ENCODE measurements at regions not wholly inside any gene's neighbourhood (a gene's known extent, or its start where the extent isn't known, plus 50 kb on each side); places are given as distances from the start of the nearest gene placed in this dataset.
"Not testable (repeated sequence)": the region's sequence is repeated elsewhere in the genome, so short reads cannot be mapped to it uniquely, and the experiment has no call there.

DNA sequence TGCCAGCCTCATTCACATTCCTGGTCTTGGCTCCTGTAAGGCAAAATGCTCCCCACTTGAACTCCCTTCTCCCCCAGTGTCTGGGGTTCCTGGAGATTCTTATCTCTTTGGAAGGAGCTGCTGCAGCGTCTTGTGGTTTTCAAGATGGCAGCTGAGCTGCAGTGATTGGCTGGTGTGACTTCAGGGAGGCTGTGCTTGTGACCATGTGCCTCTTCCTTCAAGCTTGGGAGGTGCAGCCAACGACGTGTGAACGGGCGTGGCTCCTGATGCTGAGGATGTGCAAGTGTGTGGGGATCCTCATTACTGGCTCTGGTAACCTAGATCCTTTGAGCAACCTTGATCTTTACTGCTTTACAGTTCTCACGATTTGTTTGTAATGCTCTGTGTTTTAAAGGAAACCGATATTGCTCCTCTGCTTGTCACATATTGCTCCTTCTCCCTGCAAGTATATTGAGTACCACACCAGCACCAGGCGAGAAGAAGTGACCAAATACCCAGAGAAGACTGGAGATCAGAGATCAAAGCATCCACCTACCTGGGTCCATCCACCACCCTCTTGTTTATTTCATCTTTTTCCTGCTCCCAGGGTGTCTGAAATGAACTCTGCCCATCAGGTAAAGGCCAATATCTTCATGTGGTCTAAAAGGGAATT lies 208.5 kb downstream of the FGF9 start:
- Histone ChIP-seq H3K27ac (ENCODE audit: low read length) (no peak overlapping the region), H3K36me3 (ENCODE audit: control insufficient read depth in 1 of 2, insufficient read depth in 2 of 2, low read length in 2 of 2) (no peaks in the 10 kb centered on the region), H3K4me3 (ENCODE audit: low read depth in 1 of 2, low read length in 2 of 2) (no peak overlapping the region), H3K27me3 (ENCODE audit: low read depth, low read length) (no peaks in the 10 kb centered on the region), H3K4me1 (ENCODE audit: control insufficient read depth in 1 of 2, insufficient read depth in 2 of 2, low read length in 2 of 2) (no peaks in the 10 kb centered on the region), H3K9me3 (ENCODE audit: control insufficient read depth in 1 of 2, low read length in 2 of 2) (no peaks in the 10 kb centered on the region)

- no peak overlapping the region for H3K4me3 ChIP-seq (ENCODE audit: low read depth in 1 of 2, low read length in 2 of 2)
- H3K36me3 ChIP-seq (ENCODE audit: control insufficient read depth in 1 of 2, insufficient read depth in 2 of 2, low read length in 2 of 2): no peaks in the 10 kb centered on the region
These were observed 211.9 kb downstream of the FGF9 start for GRCh38 chr13:21882766-21883165.

DNA sequence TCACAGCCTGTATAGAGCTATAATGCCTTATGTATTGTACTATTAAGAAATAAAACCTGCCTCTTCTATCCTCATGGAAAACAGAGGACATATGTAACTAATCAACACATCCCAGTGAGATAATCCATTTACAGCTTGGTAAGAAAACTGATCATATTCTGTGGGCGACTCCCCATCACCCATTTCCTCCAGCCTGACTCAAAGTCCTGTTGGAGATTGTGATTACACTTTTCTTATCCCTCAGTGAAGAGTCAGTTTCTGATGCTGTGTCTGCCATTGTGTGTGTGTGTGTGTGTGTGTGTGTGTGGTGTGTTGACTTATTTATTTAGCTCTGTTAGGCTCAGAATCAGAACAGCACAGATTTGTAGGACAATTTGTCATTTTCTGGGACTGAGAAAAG lies 212.8 kb downstream of the FGF9 start:
- Histone ChIP-seq H3K9me3 (ENCODE audit: control insufficient read depth in 1 of 2, low read length in 2 of 2) (no peaks in the 10 kb centered on the region), H3K27me3 (ENCODE audit: low read depth, low read length) (no peaks in the 10 kb centered on the region), H3K4me3 (ENCODE audit: low read depth in 1 of 2, low read length in 2 of 2) (no peak overlapping the region), H3K36me3 (ENCODE audit: control insufficient read depth in 1 of 2, insufficient read depth in 2 of 2, low read length in 2 of 2) (no peaks in the 10 kb centered on the region), H3K27ac (ENCODE audit: low read length) (no peak overlapping the region), H3K4me1 (ENCODE audit: control insufficient read depth in 1 of 2, insufficient read depth in 2 of 2, low read length in 2 of 2) (peaks cover 0 to 4% of the 10 kb centered on the region in 2 donors)

More at GRCh38 chr13:21882766-21883165, 211.9 kb downstream of the FGF9 start:
- no peaks in the 10 kb centered on the region for H3K9me3 ChIP-seq (ENCODE audit: control insufficient read depth in 1 of 2, low read length in 2 of 2)
- H3K27me3 ChIP-seq (ENCODE audit: low read depth, low read length): no peaks in the 10 kb centered on the region
- H3K4me1 ChIP-seq (ENCODE audit: control insufficient read depth in 1 of 2, insufficient read depth in 2 of 2, low read length in 2 of 2): peaks cover 0 to 4% of the 10 kb centered on the region in 2 donors
- no peak overlapping the region for H3K27ac ChIP-seq (ENCODE audit: low read length)

GRCh38 chr13:21884299-21884909 lies 213.5 kb downstream of the FGF9 start:
- Histone ChIP-seq H3K4me1 (ENCODE audit: control insufficient read depth in 1 of 2, insufficient read depth in 2 of 2, low read length in 2 of 2) (peaks cover 0 to 4% of the 10 kb centered on the region in 2 donors), H3K9me3 (ENCODE audit: control insufficient read depth in 1 of 2, low read length in 2 of 2) (no peaks in the 10 kb centered on the region), H3K4me3 (ENCODE audit: low read depth in 1 of 2, low read length in 2 of 2) (no peak overlapping the region)

GRCh38 chr13:21884965-21885567 lies 214.2 kb downstream of the FGF9 start:
- no peak overlapping the region for H3K4me3 ChIP-seq (ENCODE audit: low read depth in 1 of 2, low read length in 2 of 2)
- H3K9me3 ChIP-seq (ENCODE audit: control insufficient read depth in 1 of 2, low read length in 2 of 2): no peaks in the 10 kb centered on the region
- no peak overlapping the region for H3K27ac ChIP-seq (ENCODE audit: low read length)
- peaks cover 0 to 4% of the 10 kb centered on the region in 2 donors for H3K4me1 ChIP-seq (ENCODE audit: control insufficient read depth in 1 of 2, insufficient read depth in 2 of 2, low read length in 2 of 2)
- no peaks in the 10 kb centered on the region for H3K36me3 ChIP-seq (ENCODE audit: control insufficient read depth in 1 of 2, insufficient read depth in 2 of 2, low read length in 2 of 2)
- H3K27me3 ChIP-seq (ENCODE audit: low read depth, low read length): no peaks in the 10 kb centered on the region

More at GRCh38 chr13:21884299-21884909, 213.5 kb downstream of the FGF9 start:
- Histone ChIP-seq H3K27ac (ENCODE audit: low read length) (no peak overlapping the region), H3K27me3 (ENCODE audit: low read depth, low read length) (no peaks in the 10 kb centered on the region), H3K36me3 (ENCODE audit: control insufficient read depth in 1 of 2, insufficient read depth in 2 of 2, low read length in 2 of 2) (no peaks in the 10 kb centered on the region)

DNA sequence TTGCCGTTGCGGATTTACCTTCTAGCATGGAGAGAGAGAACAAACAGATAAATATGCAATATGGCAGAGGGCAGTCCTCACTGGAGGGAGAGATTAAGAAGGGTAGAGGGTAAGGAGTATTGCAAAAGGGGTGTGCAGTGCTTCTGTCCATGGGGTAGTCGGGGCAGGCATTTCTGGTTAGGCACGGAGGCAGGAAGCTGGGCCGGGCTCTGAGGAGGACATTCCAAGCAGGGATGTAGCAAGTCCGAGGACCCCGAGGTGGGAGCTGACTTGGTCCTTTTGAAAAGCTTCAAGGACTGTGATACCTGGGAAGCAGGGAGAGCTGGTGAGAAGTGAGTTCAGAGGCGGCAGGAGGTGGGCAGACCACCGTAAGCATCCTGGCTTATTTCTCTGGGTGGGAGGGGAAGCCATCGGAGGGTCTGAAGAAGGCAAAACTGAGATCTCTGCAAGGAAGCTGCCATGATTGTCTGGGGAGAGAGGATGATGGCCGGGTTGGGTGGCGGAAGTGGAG lies 214.9 kb downstream of the FGF9 start:
- H3K36me3 ChIP-seq (ENCODE audit: control insufficient read depth in 1 of 2, insufficient read depth in 2 of 2, low read length in 2 of 2): no peaks in the 10 kb centered on the region
- H3K4me3 ChIP-seq (ENCODE audit: low read depth in 1 of 2, low read length in 2 of 2): no peak overlapping the region
- peaks cover 0 to 4% of the 10 kb centered on the region in 2 donors for H3K4me1 ChIP-seq (ENCODE audit: control insufficient read depth in 1 of 2, insufficient read depth in 2 of 2, low read length in 2 of 2)

GRCh38 chr13:21889651-21890050 lies 218.8 kb downstream of the FGF9 start:
- Histone ChIP-seq H3K27ac (ENCODE audit: low read length) (no peak overlapping the region), H3K4me1 (ENCODE audit: control insufficient read depth in 1 of 2, insufficient read depth in 2 of 2, low read length in 2 of 2) (peaks cover under 1 to 4% of the 10 kb centered on the region in 2 donors), H3K4me3 (ENCODE audit: low read depth in 1 of 2, low read length in 2 of 2) (no peak overlapping the region), H3K27me3 (ENCODE audit: low read depth, low read length) (no peaks in the 10 kb centered on the region), H3K36me3 (ENCODE audit: control insufficient read depth in 1 of 2, insufficient read depth in 2 of 2, low read length in 2 of 2) (no peaks in the 10 kb centered on the region), H3K9me3 (ENCODE audit: control insufficient read depth in 1 of 2, low read length in 2 of 2) (no peaks in the 10 kb centered on the region)

More for the DNA sequence above, 214.9 kb downstream of the FGF9 start:
- H3K9me3 ChIP-seq (ENCODE audit: control insufficient read depth in 1 of 2, low read length in 2 of 2): no peaks in the 10 kb centered on the region
- no peaks in the 10 kb centered on the region for H3K27me3 ChIP-seq (ENCODE audit: low read depth, low read length)
- H3K27ac ChIP-seq (ENCODE audit: low read length): no peak overlapping the region

DNA sequence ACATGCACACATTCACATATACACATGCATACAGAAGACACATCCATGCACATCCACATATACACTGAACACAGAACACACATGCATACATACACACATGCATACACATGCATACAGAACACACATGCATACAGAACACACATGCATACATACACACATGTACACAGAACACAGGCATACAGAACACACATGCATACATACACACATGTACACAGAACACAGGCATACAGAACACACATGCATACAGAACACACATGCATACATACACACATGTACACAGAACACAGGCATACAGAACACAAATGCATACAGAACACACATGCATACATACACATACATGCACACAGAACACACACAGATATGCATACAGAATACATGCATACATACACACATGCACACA lies 219.3 kb downstream of the FGF9 start:
- not testable (repeated sequence) for H3K27ac ChIP-seq (ENCODE audit: low read length); H3K27me3 ChIP-seq (ENCODE audit: low read depth, low read length); H3K4me1 ChIP-seq (ENCODE audit: control insufficient read depth in 1 of 2, insufficient read depth in 2 of 2, low read length in 2 of 2); H3K9me3 ChIP-seq (ENCODE audit: control insufficient read depth in 1 of 2, low read length in 2 of 2); H3K36me3 ChIP-seq (ENCODE audit: control insufficient read depth in 1 of 2, insufficient read depth in 2 of 2, low read length in 2 of 2); H3K4me3 ChIP-seq (ENCODE audit: low read depth in 1 of 2, low read length in 2 of 2)

DNA sequence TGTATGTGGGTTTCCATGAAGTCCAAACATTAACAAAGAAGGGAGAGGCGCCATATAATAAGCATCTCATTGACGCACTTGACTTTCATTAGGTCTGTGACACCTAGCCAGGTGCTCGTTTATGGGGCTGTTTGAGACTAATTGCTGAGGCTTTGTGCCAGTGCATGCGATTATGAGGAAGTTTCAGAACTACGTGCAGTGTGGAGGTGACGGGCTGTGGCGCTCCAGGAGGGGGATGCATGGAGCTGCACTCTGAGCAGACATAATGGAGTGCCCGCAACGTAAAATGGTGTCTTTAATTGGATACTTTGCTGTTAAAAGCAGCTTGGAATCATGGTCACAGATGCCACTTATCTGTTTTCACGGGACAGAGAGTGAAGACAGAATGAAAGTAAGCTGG lies 223.2 kb downstream of the FGF9 start:
- H3K4me3 ChIP-seq (ENCODE audit: low read depth in 1 of 2, low read length in 2 of 2): no peak overlapping the region

DNA sequence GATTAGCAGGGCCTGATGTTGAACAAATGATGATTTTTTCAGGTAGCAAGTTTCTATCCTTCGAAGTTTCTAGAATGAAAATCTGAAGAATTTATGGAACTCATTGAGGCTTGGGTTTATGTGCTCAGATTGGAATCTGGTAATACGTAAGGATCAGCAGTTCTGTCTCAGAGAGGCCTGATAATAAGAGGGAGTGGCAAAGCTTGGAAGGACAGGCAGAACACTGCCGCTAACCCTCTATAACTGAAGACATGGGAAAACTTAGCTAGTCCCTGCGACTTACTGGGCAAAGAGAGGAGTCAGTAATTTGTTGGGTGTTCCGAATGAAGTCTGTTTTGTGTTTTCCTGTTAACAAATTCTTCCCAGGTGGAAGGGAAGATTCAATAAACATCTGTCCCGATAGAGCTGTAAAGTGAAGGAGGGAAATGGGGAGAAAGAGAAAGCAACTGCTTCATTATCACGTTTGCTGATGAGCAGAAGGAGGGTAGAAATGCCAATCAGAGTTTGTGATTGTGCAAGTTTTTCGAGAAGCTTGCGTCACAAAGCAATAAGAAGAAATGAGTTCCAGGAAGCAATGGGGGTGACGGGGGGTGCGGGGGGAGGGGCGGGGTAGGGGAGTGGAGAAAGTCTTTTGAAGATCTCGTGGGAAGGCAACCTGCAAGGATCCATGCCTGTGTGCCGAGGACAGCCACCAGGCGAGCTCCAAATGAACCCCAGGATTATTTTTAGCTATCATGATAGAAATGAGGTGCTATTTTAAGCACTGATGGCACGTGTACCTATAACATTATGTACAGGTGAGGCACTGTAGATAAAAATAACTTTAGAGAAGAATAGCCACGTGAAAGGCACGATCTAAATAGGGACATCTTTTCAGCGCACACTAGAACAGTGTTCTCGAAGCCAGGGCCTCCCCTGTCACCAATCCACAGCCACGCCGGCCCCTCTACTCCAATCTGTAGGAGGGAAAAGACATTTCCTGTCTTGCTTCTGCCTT lies 224.1 kb downstream of the FGF9 start:
- peaks cover 0 to 3% of the 10 kb centered on the region in 2 donors for H3K4me1 ChIP-seq (ENCODE audit: control insufficient read depth in 1 of 2, insufficient read depth in 2 of 2, low read length in 2 of 2)
- H3K36me3 ChIP-seq (ENCODE audit: control insufficient read depth in 1 of 2, insufficient read depth in 2 of 2, low read length in 2 of 2): no peaks in the 10 kb centered on the region
- H3K27me3 ChIP-seq (ENCODE audit: low read depth, low read length): no peaks in the 10 kb centered on the region
- H3K9me3 ChIP-seq (ENCODE audit: control insufficient read depth in 1 of 2, low read length in 2 of 2): no peaks in the 10 kb centered on the region
- no peak overlapping the region for H3K4me3 ChIP-seq (ENCODE audit: low read depth in 1 of 2, low read length in 2 of 2)
- peak overlapping the region; percentile 39 for H3K27ac ChIP-seq (ENCODE audit: low read length)

More for the DNA sequence above, 223.2 kb downstream of the FGF9 start:
- Histone ChIP-seq H3K9me3 (ENCODE audit: control insufficient read depth in 1 of 2, low read length in 2 of 2) (no peaks in the 10 kb centered on the region), H3K36me3 (ENCODE audit: control insufficient read depth in 1 of 2, insufficient read depth in 2 of 2, low read length in 2 of 2) (no peaks in the 10 kb centered on the region), H3K27ac (ENCODE audit: low read length) (no peak overlapping the region), H3K27me3 (ENCODE audit: low read depth, low read length) (no peaks in the 10 kb centered on the region), H3K4me1 (ENCODE audit: control insufficient read depth in 1 of 2, insufficient read depth in 2 of 2, low read length in 2 of 2) (peaks cover 0 to 3% of the 10 kb centered on the region in 2 donors)
